Heart left ventricle (tissue), 16 donors: ENCODE measurements at regions not wholly inside any gene's neighbourhood (a gene's known extent, or its start where the extent isn't known, plus 50 kb on each side); places are given as distances from the start of the nearest gene placed in this dataset.

Source experiments
- ATAC-seq, 4 donors: fragments of 200-7000 bp; cut with Tn5 transposase; one replicate each; pipeline ENCODE4 v1.9.1; 2020 to 2022; ENCODE audit warnings: moderate library complexity in 4 of 4, mild to moderate bottlenecking in 3 of 4, moderate number of reproducible peaks in 1 of 4
- DNase-seq, 5 donors: peaks; one replicate each; pipeline ENCODE4 v3.0.0-alpha.2; 2020
- H3K27ac ChIP-seq, 12 donors: fragments of 200-600 bp; sonication (generic) in 4 of 12; one replicate each; pipeline versions ENCODE4 v1.5.0 to v1.8.0; 2016 to 2022; ENCODE audit warnings: mild to moderate bottlenecking in 2 of 12
- H3K27me3 ChIP-seq, 9 donors: fragments of 200-600 bp; sonication (generic) in 2 of 9; one replicate each; pipeline versions ENCODE4 v1.5.1 to v1.8.0; 2016 to 2022; ENCODE audit warnings: mild to moderate bottlenecking in 3 of 9
- H3K36me3 ChIP-seq, 9 donors: fragments of 200-600 bp; sonication (generic) in 2 of 9; one replicate each; pipeline versions ENCODE4 v1.5.0 to v1.8.0; 2018 to 2022; ENCODE audit warnings: mild to moderate bottlenecking in 2 of 9
- H3K4me1 ChIP-seq, 12 donors: fragments of 200-600 bp; sonication (generic) in 4 of 12; one replicate each; pipeline versions ENCODE4 v1.5.0 to v1.8.0; 2016 to 2022; ENCODE audit warnings: mild to moderate bottlenecking in 3 of 12
- H3K4me3 ChIP-seq, 12 donors: fragments of 200-600 bp; sonication (generic) in 4 of 12; one replicate each; pipeline versions ENCODE4 v1.5.0 to v1.8.0; 2017 to 2022; ENCODE audit warnings: mild to moderate bottlenecking in 9 of 12, moderate library complexity in 4 of 12
- H3K9me3 ChIP-seq, 12 donors: fragments of 200-600 bp; sonication (generic) in 4 of 12; one replicate each; pipeline versions ENCODE4 v1.5.0 to v1.8.0; 2016 to 2022; ENCODE audit warnings: mild to moderate bottlenecking in 1 of 12
- POLR2A ChIP-seq, 2 donors: fragments of 450-650 bp; IDR thresholded peaks; one replicate each; pipeline ENCODE4 v1.6.1; 2017; ENCODE audit warnings: antibody characterized with exemption in 2 of 2, mild to moderate bottlenecking in 2 of 2, moderate library complexity in 2 of 2
- WGBS, 4 donors: extraction: QIAGEN DNeasy Blood & Tissue Kit in 2 of 4; methylation state at CpG; one replicate each; pipeline versions ENCODE4 v1.1.5 to v1.1.7; 2013 to 2018; 5-methylcytosine and 5-hydroxymethylcytosine counted together
- intact Hi-C, 10 donors: fragments of 100-400 bp; cut with DNase I; formaldehyde crosslinking; loops; one replicate each; pipeline versions ENCODE4 v1.11.1 to v1.14.2; 2022
- TF ChIP-seq, protein P1 (sequence below), 12 donors: fragments of 200-600 bp; sonication (generic) in 4 of 12; IDR thresholded peaks; one replicate each; pipeline versions ENCODE4 v1.5.0 to v1.8.0; 2018 to 2022; ENCODE audit warnings: antibody characterized with exemption in 12 of 12, mild to moderate bottlenecking in 5 of 12
- donor health status: ischemic (EF 13 %, LVEDD 7.1; RV severe dilation, severe dysfunction).
- donor health status: healthy with polysubstance abuse.
- donor health status: DM: no; HTN: yes; CAD: no.
- donor health status: DM: no; HTN: no; CAD: no.
- donor health status: ischemic (EF 25% LVEDD 6.9; RV normal size, moderate dysfunction).
- donor health status: ischemic (EF 25% LVEDD 5.7; RV mildly dilated, moderate dysfunction).
- donor health status: healthy.
- donor health status: DM: yes; HTN: yes; CAD: no.
- donor health status: ischemic (EF 35%, LVEDD 5.7; RV mildly dilated, moderate dysfunction).
- donor health status: nonischemic (EF 11% LVEDD 7.7; RV severe dilation, severe dysfunction).
- donor health status: DM: yes; HTN: yes; CAD: no.
- donor health status: PGD.
- donor health status: ischemic (EF 29% LVEDD 5.4; RV normal size, mild dysfunction).
- donor health status: nonischemic (EF 23%, LVEDD 6.1; RV moderate dilation, normal function).

DNA sequence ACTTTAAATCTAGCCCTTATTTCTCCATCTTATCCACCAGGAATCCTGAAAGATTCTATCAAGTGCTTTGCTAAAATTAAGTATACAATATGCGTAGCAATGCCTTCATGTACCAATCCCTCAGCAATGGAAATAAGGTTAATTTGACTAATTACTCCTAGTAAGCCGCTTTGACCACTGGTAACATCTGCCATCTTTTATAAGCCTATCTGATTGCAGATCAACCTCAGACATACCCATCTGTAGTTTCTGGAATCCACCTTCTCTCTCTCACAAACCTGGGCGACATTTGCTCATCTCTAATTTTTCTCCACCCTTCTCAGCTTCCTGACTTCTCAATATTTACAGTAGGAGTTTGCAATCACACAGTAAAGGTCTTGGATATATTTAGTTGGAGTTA lies 138.8 kb upstream of the CRHR1 start:
- TF ChIP-seq, protein P1, sequence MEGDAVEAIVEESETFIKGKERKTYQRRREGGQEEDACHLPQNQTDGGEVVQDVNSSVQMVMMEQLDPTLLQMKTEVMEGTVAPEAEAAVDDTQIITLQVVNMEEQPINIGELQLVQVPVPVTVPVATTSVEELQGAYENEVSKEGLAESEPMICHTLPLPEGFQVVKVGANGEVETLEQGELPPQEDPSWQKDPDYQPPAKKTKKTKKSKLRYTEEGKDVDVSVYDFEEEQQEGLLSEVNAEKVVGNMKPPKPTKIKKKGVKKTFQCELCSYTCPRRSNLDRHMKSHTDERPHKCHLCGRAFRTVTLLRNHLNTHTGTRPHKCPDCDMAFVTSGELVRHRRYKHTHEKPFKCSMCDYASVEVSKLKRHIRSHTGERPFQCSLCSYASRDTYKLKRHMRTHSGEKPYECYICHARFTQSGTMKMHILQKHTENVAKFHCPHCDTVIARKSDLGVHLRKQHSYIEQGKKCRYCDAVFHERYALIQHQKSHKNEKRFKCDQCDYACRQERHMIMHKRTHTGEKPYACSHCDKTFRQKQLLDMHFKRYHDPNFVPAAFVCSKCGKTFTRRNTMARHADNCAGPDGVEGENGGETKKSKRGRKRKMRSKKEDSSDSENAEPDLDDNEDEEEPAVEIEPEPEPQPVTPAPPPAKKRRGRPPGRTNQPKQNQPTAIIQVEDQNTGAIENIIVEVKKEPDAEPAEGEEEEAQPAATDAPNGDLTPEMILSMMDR (IDR thresholded peaks at IDR 0.05): no peak
- no peak for TF ChIP-seq POLR2A (IDR thresholded peaks at IDR 0.05)
- Histone ChIP-seq H3K36me3 (no peaks in the 10 kb centered on the region), H3K9me3 (no peaks in the 10 kb centered on the region), H3K4me1 (no peaks in the 10 kb centered on the region), H3K4me3 (no peak overlapping the region), H3K27ac (no peak overlapping the region), H3K27me3 (peaks cover 0 to 18% (median 0%) of the 10 kb centered on the region in 9 donors)
- 90 to 94% (median 93%) methylated on average over 3 of the region's 3 CpGs for WGBS, 4 donors
- intact Hi-C loops: no loop called here
- no peak for ATAC-seq
- DNase-seq: no peak

DNA sequence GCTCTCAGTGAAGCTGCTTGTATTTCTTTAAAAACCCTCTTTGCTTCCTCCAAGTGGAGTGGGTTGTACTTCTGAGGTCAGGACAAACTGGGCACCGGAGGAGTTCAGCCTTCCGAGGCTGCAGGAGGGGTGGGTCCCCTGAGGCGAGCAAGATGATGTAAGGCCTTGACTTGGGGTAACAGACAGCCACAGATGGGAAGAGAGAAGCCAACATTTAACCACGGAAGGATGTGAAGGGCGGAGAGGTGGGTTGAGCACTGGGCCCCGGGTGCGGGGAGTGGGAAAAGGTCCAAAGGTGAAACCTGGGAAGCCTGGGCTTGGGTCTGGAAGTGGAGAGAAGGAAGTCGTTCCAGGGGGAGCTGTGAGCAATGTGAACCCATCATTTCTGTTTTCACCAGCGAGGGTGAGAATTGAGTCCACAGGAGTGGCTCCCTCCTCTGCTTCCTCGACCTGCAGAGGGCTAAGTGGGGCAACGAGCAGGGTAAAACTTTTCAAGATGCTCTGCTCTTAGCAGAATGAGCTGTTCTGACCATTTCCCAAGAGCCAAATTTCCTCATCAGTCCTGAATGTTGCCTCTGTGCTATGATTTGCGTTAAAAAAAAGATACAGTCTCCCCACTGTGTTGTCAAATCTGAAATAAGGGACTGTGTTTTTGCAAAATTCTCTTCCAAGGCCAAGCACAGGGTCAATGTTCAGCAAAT lies 137.7 kb upstream of the CRHR1 start:
- Histone ChIP-seq H3K27me3 (peaks cover 0 to 27% (median 0%) of the 10 kb centered on the region in 9 donors), H3K36me3 (no peaks in the 10 kb centered on the region), H3K4me1 (no peaks in the 10 kb centered on the region), H3K27ac (no peak overlapping the region), H3K9me3 (no peaks in the 10 kb centered on the region), H3K4me3 (no peak overlapping the region)
- intact Hi-C loops: no loop called here
- peak in 1 of 5 donors; percentile 9 for DNase-seq
- TF ChIP-seq POLR2A (IDR thresholded peaks at IDR 0.05): no peak
- ATAC-seq: no peak
- 42 to 53% (median 43%) methylated on average over 12 of the region's 12 CpGs for WGBS, 4 donors

GRCh38 chr17:45648642-45649041 lies 135.5 kb upstream of the CRHR1 start:
- Histone ChIP-seq H3K4me3 (no peak overlapping the region), H3K27me3 (peaks cover 0 to 31% (median 0%) of the 10 kb centered on the region in 9 donors), H3K27ac (no peak overlapping the region), H3K36me3 (no peaks in the 10 kb centered on the region), H3K4me1 (no peaks in the 10 kb centered on the region), H3K9me3 (no peaks in the 10 kb centered on the region)
- WGBS, 4 donors: 57 to 74% (median 71%) methylated on average over 3 to 6 of the region's 6 CpGs
- DNase-seq (no peak), ATAC-seq (no peak)
- no peak for TF ChIP-seq POLR2A (IDR thresholded peaks at IDR 0.05)
- TF ChIP-seq, protein P1 (IDR thresholded peaks at IDR 0.05): no peak
- intact Hi-C loops: no loop called here

GRCh38 chr17:45649796-45650195 lies 134.3 kb upstream of the CRHR1 start:
- TF ChIP-seq, protein P1 (IDR thresholded peaks at IDR 0.05): no peak
- no peak for TF ChIP-seq POLR2A (IDR thresholded peaks at IDR 0.05)
- Histone ChIP-seq H3K27ac (no peak overlapping the region), H3K9me3 (no peaks in the 10 kb centered on the region), H3K4me1 (no peaks in the 10 kb centered on the region), H3K27me3 (peaks cover 0 to 31% (median 0%) of the 10 kb centered on the region in 9 donors), H3K36me3 (no peaks in the 10 kb centered on the region), H3K4me3 (no peak overlapping the region)
- 58 to 76% (median 60%) methylated on average over 4 to 5 of the region's 5 CpGs for WGBS, 4 donors
- intact Hi-C loops: no loop called here
- no peak for DNase-seq
- no peak for ATAC-seq

DNA sequence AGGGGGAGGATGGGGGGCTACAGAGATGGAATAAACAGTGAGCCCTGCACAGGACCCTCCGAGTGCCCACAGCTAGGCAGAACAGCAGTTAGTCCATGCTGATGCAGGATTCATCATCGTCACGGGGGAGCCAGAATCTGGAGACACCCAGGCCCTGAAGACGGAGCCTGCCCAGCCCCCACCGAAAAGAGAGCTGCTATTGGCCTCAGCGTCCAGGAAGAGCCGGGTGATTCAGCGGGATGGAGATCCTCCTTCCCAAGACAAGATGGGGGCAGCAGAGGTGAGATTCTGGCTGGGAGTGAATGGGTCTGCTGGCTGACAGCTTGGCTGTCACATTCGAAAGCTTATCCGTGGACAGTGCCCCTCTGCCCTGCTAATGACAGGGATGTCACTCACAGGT lies 133.6 kb upstream of the CRHR1 start:
- ATAC-seq (no peak), DNase-seq (no peak)
- WGBS, 4 donors: 47 to 65% (median 54%) methylated on average over 10 of the region's 10 CpGs
- no peak for TF ChIP-seq POLR2A (IDR thresholded peaks at IDR 0.05)
- TF ChIP-seq, protein P1 (IDR thresholded peaks at IDR 0.05): no peak
- Histone ChIP-seq H3K27me3 (peaks cover 0 to 31% (median 0%) of the 10 kb centered on the region in 9 donors), H3K36me3 (no peaks in the 10 kb centered on the region), H3K9me3 (no peaks in the 10 kb centered on the region), H3K4me1 (no peaks in the 10 kb centered on the region), H3K4me3 (no peak overlapping the region), H3K27ac (no peak overlapping the region)
- intact Hi-C loops: no loop called here
